HG03520 (cell line): ENCODE measurements at regions not wholly inside any gene's neighbourhood (a gene's known extent, or its start where the extent isn't known, plus 50 kb on each side); places are given as distances from the start of the nearest gene placed in this dataset.

ENCODE experiments used
- ATAC-seq: cut with Tn5 transposase; IDR thresholded peaks from one replicate; pipeline ENCODE4 v1.9.1; 2021; ENCODE audit warnings: mild to moderate bottlenecking, moderate library complexity; ENCODE audit not compliant: unreplicated experiment

GRCh38 chr6:208938-209337 is 83.3 kb upstream of the DUSP22 start:
- no peak for ATAC-seq

DNA sequence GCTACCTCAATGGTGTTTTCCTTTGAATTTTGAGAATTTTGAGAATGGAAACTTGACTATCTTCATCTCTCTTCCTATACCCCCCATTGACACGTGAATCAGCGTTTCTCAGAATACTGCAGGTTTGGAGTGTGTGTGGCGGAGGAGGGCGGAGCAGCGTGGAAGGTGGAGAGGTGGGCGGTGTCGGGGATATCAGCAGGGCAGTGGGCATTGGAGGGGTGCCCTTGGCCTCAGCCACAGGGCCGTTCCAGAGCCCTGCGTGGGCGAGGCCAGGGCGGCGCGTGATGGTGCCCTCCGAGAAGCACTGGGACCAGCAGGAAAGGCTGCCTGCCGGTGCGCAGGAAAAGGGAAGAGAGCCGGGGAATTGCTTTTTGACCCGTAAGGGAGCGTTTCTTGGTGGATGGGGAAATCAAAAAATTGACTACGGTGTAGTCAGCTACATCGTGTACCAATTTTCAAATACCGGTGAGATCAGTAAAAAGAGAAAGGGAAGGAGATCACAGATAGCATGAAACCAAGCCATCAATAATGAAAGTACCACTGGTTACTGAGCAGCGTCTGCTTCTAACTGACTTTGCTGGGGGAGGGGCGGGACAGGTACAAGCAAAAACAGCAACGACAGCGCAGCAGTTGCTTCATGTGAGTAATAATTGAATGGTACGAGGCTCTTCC is 82.7 kb upstream of the DUSP22 start:
- peak; percentile 81 for ATAC-seq

DNA sequence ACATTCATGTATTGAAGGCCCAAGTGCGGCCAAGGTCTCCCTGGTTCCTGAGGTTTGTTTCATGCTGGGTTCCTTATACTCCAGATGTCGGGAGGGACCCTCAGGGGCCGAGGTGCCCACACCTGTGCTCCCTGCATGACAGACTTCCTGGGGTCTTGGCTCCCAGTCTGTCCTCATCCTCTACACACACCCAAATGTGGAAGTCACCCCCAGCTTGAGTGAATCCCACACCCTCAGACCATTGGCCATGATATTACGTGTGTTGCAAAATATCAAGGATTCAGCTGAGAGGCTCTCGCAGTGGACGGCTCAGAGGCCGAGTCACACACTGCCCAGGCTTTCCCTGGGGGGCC is 82.2 kb upstream of the DUSP22 start:
- ATAC-seq, result no peak

DNA sequence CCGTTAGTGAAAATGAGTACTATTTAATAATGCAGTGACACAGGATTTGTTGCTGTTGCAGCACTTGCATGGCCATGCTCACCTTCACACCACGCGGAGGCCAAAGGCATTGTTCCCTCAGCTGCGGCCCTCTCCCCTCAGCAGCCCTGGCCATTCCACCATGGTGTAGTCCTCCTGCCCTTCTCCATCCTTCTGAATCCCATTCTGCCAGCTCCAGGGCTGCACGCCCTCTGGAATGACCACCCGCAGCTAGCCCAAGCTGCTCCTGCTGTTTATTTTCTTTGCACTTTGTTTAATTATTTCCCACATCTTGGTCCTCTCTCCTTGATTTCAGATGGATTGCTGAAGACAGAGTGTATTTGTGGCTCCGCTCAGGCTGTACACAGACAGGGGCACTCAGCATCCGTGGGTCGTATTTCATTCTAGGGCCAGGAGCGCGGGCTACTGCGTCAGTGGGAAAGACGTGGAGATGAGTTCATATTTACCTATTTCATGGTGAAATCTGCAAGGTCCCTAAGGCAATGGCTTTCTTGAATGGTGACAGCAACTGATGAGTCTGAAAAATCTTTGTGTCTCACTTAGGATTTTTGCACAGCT is 81.4 kb upstream of the DUSP22 start:
- ATAC-seq, result no peak

GRCh38 chr6:211871-212497 is 80.3 kb upstream of the DUSP22 start:
- no peak for ATAC-seq

- no peak for ATAC-seq
Observed at GRCh38 chr6:213284-213683, 79.0 kb upstream of the DUSP22 start.

GRCh38 chr6:214428-214827 is 77.9 kb upstream of the DUSP22 start:
- ATAC-seq, result no peak

DNA sequence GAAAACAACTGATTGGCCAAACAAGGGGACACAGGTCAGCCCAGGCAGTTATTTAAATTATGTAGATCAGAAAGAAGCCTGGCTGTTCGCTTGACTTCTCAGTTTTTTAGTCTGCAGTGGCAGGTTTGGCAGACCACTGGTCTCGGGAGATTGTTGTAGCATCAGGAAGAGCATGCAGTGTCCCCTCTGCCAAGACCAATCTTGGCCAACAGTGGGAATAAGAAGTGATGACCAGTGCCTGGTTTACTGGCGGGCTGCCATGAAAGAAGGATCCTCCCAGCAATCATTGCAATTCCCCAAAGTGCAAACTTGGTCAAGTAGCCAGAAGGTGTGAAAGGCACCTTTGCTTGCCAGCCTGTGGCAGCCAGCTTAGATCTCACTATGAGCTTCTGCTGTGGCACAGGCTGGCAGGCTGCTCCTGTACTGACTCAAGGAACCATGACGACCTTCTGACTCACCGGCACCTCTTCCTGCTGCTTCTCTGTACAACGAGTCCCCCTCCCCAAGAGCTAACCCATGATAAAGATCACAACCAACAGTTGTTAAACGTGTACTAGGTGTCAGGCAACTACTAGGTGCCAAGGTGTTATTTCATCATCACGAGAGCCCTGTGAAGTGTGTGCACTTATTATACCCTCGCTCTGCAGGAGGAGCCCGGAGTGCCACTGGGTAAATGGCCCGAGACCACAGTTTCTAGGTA is 76.8 kb upstream of the DUSP22 start:
- ATAC-seq, result no peak

DNA sequence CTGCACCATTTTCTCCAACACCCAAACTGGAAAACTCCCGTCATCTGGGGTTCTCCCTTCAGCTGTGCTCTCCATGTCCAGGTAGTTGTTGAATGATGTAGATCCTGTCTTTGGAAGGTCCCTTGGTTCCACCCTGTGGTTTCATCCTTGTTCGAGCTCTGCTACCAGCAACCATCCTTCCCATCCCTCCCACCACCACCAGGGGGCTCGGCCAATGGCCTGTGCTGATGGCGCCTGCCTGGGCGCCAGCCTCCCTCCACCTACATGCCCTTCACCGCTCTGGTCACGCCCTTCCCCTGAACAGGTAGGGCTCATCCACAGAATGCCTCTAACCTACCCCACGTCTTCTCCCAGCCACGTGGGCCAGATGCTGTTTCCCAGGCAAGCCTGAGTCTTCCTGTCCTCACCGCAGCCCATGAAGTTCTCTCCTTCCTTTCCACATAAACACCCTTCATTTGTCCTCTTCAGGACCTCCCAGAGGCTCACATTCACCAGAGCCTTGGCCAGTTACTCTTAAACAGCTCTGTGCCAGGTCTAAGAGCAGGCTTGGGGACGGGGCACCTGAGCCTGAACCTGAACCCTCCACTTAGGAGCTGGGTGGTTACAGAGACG is 75.1 kb upstream of the DUSP22 start:
- no peak for ATAC-seq

DNA sequence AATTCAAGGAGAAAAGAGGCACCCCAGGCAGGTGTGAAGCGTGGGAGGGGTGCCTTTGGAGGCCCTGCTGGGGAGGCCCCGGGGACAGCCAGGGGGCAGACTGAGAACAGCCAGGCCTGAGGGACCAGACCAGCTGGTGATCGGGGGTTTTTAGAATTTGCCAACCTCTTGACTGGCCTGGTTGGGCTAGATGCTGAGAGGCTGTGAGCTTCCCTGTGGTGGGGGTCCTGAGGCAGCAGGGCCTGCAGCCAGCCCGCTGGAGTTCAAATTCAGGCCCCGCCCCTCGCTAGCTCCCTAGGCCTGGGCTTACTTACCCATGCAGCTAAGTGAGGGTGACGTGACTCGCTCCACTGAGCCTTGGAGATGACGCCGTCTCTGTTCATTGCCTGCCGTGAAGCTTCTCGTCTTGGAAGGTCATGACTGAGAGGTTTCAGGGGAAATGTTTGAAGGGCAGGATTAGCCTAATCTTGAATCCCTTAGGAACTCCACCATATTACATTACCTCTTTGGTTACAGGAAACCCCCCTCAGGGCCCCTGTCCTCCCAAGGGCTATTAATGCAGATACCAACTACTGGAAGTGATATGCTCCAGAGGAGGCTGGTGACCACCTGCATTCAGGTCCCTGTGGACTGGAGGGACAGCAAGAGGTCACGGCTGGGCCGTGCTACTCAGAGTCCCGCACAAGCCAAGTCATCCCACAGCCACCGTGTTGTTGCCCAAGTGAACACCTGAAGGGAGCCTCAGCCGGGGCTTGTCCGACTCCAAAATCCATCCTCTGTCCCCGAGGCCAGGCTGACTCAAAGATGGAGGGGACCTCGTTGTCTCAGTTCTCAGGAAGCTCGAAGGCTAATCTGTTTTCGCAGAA is 73.9 kb upstream of the DUSP22 start:
- peak; percentile 36 for ATAC-seq

DNA sequence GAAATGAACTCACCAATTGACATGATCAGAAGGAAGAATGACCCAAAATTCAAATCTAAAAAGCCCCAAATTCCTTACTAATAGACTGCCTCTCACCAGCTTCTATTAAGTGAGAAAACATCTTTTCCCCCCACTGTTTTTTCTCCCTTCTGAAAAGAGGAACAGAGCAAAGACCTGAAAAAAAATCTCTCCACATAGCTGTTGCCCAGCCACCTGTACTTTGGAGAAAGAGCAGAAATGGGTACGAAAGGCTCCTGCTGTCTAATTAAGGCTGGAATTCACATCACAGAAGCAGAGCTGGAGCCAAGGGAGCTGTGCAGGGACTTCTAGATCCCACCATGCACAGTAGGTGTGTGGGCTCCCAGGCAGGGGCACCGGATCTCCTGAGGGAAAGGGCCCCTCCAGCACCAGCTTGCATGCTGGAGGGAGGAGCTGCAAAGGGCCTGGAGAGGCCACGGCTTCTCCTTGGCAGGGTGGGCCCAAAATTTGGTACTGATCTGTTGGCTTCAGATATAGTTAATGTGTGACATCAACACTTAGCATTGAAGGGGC is 73.2 kb upstream of the DUSP22 start:
- ATAC-seq, result peak; percentile 25

- no peak for ATAC-seq
Observed at GRCh38 chr6:219641-220198, 72.6 kb upstream of the DUSP22 start.

GRCh38 chr6:220312-220711 is 72.0 kb upstream of the DUSP22 start:
- ATAC-seq, result no peak

DNA sequence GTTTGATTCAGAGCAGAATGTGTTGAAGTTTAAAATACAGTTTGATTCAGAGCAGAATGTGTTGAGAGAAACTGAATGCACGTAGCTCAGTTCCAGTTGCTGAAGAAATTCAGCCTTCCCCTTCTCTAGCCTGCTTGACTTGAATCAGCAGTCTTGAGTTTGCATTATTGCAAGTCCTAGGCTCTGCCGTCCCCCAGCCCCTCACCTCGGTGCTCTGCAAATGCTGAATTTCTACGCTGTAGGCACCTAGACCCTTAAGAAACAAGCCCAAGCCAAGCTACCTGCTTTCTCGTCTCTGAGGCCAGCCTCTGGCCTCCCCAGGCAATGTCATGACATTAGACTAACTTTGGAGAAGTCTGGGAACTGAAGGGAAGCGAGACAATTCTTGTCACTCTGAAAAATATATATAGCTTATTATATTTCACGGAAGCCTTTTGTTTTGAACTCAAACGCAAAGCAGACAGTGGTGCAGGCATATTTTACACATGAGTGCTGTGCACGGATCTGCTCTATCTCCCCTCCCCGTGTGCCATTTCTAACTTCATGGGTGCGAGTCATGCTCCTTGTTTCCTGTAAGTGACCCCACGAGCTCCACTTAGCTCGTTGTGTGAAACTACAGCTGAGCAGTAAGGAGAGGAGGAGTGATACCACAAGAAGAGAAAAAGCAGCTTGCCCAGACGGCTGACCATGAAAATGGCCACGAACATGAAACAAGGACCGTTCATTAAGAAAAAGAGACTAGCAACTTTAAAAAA is 71.4 kb upstream of the DUSP22 start:
- ATAC-seq, result no peak

DNA sequence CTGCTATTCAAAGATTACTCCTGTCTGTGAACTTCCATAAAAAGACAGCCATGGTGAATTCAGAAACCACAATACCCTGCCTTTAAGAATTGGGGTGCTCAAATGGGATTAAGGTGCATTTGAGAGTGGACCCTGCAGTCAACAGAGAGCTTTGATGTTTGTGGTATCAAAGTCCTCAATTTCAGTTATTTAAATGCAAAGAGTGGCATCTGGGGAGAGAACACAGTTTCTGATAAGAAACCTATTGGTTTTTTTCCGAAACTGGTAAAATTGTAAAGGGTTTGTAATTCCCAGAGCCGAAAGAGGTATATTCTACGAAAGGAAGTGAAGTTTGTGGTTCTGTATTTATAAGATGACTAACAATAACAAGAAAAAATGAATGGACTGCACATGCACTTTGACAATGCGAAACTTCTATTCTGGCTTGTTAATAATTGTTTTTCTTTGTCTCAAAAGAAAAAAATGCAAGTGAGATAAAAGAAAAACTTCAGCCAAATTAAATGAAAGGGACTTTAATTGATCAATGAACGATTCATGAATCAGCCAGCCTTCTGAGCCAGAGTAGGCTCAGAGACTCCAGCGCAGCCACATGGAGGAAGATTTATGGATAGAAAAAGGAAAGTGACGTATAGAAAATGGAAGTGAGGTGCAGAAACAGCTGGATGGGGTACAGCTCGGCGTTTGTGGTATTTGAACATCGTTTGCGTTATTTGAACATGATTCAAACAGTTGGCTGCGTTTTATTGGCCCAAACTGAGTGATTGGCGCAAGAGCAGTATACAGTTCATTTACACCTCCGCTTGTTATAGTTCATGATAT is 70.5 kb upstream of the DUSP22 start:
- no peak for ATAC-seq

GRCh38 chr6:222468-222867 is 69.8 kb upstream of the DUSP22 start:
- ATAC-seq, result no peak

DNA sequence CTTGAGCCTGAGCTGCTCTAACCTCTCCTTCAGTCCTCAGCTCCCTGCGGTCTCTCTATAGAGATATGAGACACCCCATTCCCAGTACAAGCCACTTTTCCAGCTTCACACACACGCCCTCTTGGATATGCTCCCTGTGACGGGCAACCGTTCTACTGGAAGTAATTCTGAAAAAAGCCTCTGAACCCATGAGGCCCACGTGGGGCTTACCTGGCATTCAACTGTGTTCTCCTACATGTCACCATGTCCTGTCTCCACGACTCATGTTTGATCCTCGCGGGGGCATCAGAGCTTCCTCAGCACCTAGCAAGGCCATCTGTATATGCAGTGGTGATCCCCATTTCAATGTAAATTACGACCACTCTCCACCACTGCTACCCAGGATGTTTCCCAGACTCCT is 69.2 kb upstream of the DUSP22 start:
- no peak for ATAC-seq

GRCh38 chr6:223763-224162 is 68.5 kb upstream of the DUSP22 start:
- ATAC-seq, result no peak
